ENCODE measurements at regions not wholly inside any gene's neighbourhood (a gene's known extent, or its start where the extent isn't known, plus 50 kb on each side); places are given as distances from the start of the nearest gene placed in this dataset.

DNA sequence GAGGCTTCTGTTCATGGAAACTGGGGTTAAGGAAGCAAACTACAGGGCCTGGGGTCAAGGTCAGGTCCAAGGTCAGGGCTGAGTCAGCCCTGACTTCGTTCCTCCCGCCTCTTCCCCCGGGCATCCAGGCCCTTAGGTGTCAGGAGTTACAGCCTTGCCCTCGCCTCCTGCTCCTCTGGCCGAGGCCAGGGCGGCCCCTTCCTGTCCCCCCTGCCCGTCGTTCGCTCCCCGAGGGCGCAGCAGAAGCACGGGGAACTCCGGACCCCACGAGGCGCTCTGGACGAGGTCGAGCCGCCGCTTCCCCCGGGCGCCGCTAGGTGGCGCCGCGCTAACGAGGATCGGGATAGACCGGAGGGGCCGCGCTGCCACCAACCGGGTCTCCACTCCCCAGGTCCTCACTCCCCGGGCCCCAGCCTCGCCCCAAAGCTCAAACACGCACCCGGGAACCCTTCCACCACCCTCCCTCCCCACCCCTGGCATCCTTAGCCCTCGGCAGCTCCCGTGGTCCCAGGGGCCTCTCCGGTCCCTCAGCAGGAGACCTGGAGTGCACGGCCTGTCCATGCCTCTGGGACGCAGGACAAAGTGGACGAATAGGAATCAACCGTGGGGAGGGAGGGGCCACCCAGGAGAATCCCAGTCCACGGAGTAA, 59.2 kb upstream of the MYL10 start:
- in situ Hi-C loops (cut with HindIII; ENCODE audit: low sequenced_read_pairs) = no loop called here
- peak; percentile 43 for DNase-seq (ENCODE audit: low read depth, low spot score)
- H3K4me3 ChIP-seq (ENCODE audit: low read depth, low read length) = no peak overlapping the region
- TF ChIP-seq, protein P1, sequence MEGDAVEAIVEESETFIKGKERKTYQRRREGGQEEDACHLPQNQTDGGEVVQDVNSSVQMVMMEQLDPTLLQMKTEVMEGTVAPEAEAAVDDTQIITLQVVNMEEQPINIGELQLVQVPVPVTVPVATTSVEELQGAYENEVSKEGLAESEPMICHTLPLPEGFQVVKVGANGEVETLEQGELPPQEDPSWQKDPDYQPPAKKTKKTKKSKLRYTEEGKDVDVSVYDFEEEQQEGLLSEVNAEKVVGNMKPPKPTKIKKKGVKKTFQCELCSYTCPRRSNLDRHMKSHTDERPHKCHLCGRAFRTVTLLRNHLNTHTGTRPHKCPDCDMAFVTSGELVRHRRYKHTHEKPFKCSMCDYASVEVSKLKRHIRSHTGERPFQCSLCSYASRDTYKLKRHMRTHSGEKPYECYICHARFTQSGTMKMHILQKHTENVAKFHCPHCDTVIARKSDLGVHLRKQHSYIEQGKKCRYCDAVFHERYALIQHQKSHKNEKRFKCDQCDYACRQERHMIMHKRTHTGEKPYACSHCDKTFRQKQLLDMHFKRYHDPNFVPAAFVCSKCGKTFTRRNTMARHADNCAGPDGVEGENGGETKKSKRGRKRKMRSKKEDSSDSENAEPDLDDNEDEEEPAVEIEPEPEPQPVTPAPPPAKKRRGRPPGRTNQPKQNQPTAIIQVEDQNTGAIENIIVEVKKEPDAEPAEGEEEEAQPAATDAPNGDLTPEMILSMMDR (IDR thresholded peaks at IDR 0.05; ENCODE audit: low read depth, low read length) = peak; percentile 88

DNA sequence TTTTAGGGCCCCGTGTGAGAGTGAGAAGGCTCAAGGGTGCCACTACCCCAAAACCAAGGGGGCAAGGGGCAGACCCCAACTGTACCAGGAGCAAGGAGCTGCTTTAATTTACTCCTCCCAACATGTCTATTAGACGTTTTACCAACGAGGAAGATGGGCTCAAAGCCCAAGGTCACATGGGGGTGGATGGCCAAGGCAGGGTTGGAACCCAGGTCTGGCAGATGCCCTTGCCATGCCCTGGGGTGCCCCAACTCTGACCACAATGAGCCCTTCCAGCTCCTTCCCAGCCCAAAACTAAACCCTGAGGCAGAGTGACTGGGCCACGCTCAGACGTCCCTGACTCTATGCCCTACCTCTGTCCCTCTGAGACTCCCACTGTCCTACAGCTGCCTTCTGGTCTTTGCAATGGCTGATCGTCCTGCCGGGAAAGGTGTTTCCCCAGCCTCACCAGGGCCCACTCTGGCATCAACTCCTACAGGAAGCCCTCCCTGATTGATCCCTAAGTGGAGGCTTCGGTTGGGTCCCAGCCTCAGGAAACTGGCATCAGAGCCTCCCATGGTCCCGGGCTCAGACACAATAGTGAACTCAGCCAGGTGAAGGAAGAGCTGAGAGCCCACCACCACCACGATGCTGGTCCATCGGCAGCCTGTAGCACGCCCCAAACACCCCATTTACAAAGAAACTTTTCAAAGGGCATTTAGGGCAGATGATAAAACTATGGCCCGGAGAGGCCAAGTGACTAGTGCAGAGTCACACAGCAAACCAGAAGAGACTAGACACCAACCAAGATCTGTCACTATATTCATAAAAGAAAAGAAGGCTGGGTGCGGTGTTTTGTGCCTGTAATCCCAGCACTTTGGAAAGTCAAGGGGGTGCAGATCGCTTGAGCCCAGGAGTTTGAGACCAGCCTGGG, 60.2 kb upstream of the MYL10 start:
- H3K4me3 ChIP-seq (ENCODE audit: low read depth, low read length) = no peak overlapping the region
- no peak for DNase-seq (ENCODE audit: low read depth, low spot score)
- TF ChIP-seq, protein P1 (IDR thresholded peaks at IDR 0.05; ENCODE audit: low read depth, low read length) = no peak
- in situ Hi-C loops (cut with HindIII; ENCODE audit: low sequenced_read_pairs) = no loop called here

DNA sequence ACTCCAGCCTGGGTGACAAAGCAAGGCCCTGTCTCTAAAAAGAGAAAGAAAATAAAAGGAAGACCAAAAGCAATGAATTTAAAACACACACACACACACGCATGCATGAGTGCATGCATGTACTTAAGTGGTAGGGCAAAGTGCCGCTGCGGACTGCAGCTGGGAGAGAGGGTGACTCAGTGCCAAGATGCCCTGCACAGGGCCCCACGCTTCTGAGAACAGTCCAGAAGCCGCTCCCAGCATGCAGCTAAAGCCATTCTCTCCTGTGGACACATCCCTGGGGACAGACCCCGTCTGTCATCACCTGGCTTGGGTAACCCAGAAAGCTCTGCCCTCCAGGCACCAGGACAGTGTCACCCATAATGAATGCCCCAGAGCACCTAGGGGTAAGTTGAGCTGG, 61.0 kb upstream of the MYL10 start:
- H3K4me3 ChIP-seq (ENCODE audit: low read depth, low read length) = no peak overlapping the region
- TF ChIP-seq, protein P1 (IDR thresholded peaks at IDR 0.05; ENCODE audit: low read depth, low read length) = no peak
- peak; percentile 21 for DNase-seq (ENCODE audit: low read depth, low spot score)
- in situ Hi-C loops (cut with HindIII; ENCODE audit: low sequenced_read_pairs) = no loop called here

DNA sequence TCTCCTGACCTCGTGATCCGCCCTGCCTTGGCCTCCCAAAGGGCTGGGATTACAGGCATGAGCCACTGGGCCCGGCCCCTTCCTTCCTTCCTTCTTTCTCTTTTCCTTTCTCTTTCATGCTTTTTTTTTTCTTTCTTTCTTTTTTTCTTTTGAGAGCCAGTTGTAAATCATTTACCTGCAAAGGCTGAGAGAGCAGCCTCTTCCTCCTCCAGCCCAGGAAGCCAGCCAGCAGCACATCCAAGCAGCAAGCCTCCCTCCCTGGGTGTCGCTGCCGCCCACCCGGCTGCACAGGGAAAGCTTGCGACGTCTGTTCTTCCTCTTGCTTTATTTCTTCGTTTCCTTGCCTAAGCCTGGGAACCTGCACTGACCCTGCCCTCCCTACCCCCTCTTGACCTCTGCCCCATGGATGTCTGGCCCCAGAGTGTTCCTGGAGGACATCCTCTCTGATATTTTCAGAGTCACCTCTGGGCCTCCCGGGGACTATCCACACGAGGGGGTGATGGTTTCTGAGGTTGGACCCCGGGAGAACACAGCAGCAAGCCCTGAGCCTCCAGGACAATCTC, 62.8 kb upstream of the MYL10 start:
- in situ Hi-C loops (cut with HindIII; ENCODE audit: low sequenced_read_pairs) = no loop called here
- H3K4me3 ChIP-seq (ENCODE audit: low read depth, low read length) = no peak overlapping the region
- no peak for DNase-seq (ENCODE audit: low read depth, low spot score)
- TF ChIP-seq, protein P1 (IDR thresholded peaks at IDR 0.05; ENCODE audit: low read depth, low read length) = no peak

DNA sequence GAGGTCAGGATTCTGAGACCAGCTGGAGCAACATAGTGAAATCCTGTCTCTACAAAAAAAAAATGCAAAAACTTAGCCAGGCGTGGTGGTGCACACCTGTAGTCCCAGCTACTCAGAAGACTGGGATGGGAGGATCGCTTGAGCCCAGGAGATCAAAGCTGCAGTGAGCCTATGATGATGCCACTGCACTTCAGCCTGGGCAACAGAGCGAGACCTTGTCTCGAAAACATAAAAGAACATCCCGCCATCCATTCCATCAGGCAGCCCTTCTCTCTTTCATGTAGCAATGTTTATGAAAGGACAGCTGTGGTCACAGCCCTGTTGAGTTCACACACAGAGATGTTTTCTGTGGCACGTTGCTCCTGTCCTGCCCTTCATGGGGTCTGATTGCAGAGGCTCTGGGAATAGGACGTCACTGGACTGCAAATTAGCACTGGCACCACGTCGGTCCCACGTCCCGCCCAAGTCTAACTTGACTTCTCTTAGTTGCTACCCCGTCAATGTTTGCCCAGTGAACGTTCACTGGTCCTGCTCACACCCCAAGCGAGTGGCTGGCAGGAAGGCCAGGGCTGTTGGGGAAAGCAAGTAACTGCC, 64.5 kb upstream of the MYL10 start:
- DNase-seq (ENCODE audit: low read depth, low spot score) = no peak
- in situ Hi-C loops (cut with HindIII; ENCODE audit: low sequenced_read_pairs) = no loop called here
- TF ChIP-seq, protein P1 (IDR thresholded peaks at IDR 0.05; ENCODE audit: low read depth, low read length) = no peak

DNA sequence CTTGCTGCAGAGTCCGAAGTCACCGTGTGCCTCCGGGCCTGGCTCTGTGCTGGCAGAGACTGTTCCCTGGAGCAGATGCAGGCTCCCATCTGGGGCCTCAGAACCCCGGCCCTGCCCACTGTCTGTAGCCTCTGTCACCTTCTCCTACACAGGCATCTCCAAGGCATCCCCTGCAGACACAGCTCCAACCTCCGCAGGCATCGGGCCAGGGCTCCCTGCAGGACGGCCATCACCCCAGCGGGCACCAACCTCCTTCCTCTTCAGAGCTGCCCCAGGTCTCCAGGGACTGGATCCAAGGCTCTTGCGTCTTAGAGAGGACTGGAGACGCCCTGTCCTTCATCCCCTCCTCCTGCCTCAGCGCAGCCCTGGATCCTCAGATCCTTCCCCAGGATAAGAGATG, 69.9 kb upstream of the MYL10 start:
- no peak for DNase-seq (ENCODE audit: low read depth, low spot score)
- in situ Hi-C loops (cut with HindIII; ENCODE audit: low sequenced_read_pairs) = no loop called here
- no peak overlapping the region for H3K4me3 ChIP-seq (ENCODE audit: low read depth, low read length)
- TF ChIP-seq, protein P1 (IDR thresholded peaks at IDR 0.05; ENCODE audit: low read depth, low read length) = no peak

More for the DNA sequence above, 64.5 kb upstream of the MYL10 start:
- no peak overlapping the region for H3K4me3 ChIP-seq (ENCODE audit: low read depth, low read length)
